NCI-H128 (cell line): ENCODE measurements at regions not wholly inside any gene's neighbourhood (a gene's known extent, or its start where the extent isn't known, plus 50 kb on each side); places are given as distances from the start of the nearest gene placed in this dataset.
A peak's percentile ranks its signal among the peaks of the same experiment; 100 is the strongest.

Experiments
- DNase-seq: peaks from one replicate; lab custom pipeline; 2025; ENCODE audit not compliant: unreplicated experiment; lab: John Stamatoyannopoulos, UW

- DNase-seq, result no peak
These were observed 68.6 kb upstream of the FOXA2 start for GRCh38 chr20:22652681-22653588.

- no peak for DNase-seq
These were observed 69.6 kb upstream of the FOXA2 start for GRCh38 chr20:22653658-22654642.

GRCh38 chr20:22663528-22664025, 79.2 kb upstream of the FOXA2 start:
- no peak for DNase-seq

- no peak for DNase-seq
These were observed 82.8 kb upstream of the FOXA2 start for GRCh38 chr20:22667198-22667597.

GRCh38 chr20:22672191-22672590, 87.8 kb upstream of the FOXA2 start:
- no peak for DNase-seq

- no peak for DNase-seq
These were observed 89.1 kb upstream of the FOXA2 start for GRCh38 chr20:22673467-22673866.

GRCh38 chr20:22675341-22675740, 91.0 kb upstream of the FOXA2 start:
- DNase-seq, result no peak

GRCh38 chr20:22678678-22679077, 94.3 kb upstream of the FOXA2 start:
- DNase-seq, result no peak

GRCh38 chr20:22679197-22679596, 94.8 kb upstream of the FOXA2 start:
- DNase-seq, result no peak

- DNase-seq, result no peak
These were observed 95.8 kb upstream of the FOXA2 start for GRCh38 chr20:22680031-22680740.

GRCh38 chr20:22681591-22682248, 97.3 kb upstream of the FOXA2 start:
- no peak for DNase-seq

GRCh38 chr20:22682381-22682780, 98.0 kb upstream of the FOXA2 start:
- DNase-seq, result no peak

- peak; percentile 36 for DNase-seq
These were observed 99.8 kb upstream of the FOXA2 start for GRCh38 chr20:22684072-22684762.

GRCh38 chr20:22684763-22685443, 100.5 kb upstream of the FOXA2 start:
- DNase-seq, result no peak

- DNase-seq, result no peak
These were observed 101.7 kb upstream of the FOXA2 start for GRCh38 chr20:22686097-22686496.

- DNase-seq, result no peak
These were observed 103.4 kb upstream of the FOXA2 start for GRCh38 chr20:22687676-22688349.

- DNase-seq, result no peak
These were observed 104.1 kb upstream of the FOXA2 start for GRCh38 chr20:22688485-22688884.

- no peak for DNase-seq
These were observed 104.9 kb upstream of the FOXA2 start for GRCh38 chr20:22689266-22689665.

GRCh38 chr20:22690000-22690399, 105.6 kb upstream of the FOXA2 start:
- no peak for DNase-seq
